ENCODE measurements at regions not wholly inside any gene's neighbourhood (a gene's known extent, or its start where the extent isn't known, plus 50 kb on each side); places are given as distances from the start of the nearest gene placed in this dataset.

- no TSS peak for BruUV-seq (replicated peaks)
- Histone ChIP-seq H3K4me1 (ENCODE audit: insufficient read depth, low read length) (no peaks in the 10 kb centered on the region), H3K4me3 (ENCODE audit: low read length) (no peak overlapping the region), H3K27ac (ENCODE audit: low read length) (no peak overlapping the region), H3K4me2 (ENCODE audit: low read length) (no peak overlapping the region), H3K9me3 (ENCODE audit: low read length) (no peaks in the 10 kb centered on the region), H3K27me3 (ENCODE audit: low read length) (no peaks in the 10 kb centered on the region), H3F3A (ENCODE audit: low read length, unreplicated experiment) (no peaks in the 10 kb centered on the region), H3K9ac (ENCODE audit: low read length) (no peak overlapping the region), H3K9me2 (replicated peaks; ENCODE audit: low read length) (no peaks in the 10 kb centered on the region), H3K79me2 (ENCODE audit: low read length) (no peaks in the 10 kb centered on the region), H4K20me1 (ENCODE audit: low read length) (no peaks in the 10 kb centered on the region), H3K36me3 (ENCODE audit: low read depth, low read length) (no peaks in the 10 kb centered on the region), H2AFZ (ENCODE audit: low read length) (no peak overlapping the region)
- TF ChIP-seq EZH2phosphoT487 (IDR thresholded peaks at IDR 0.05; ENCODE audit: borderline replicate concordance, low read length), result no peak
- no peak for TF ChIP-seq EZH2 (IDR thresholded peaks at IDR 0.05; ENCODE audit: low read length, unreplicated experiment)
- no peak for TF ChIP-seq CTCF (conservative IDR thresholded peaks at IDR 0.05; ENCODE audit: low read depth, low read length)
- no peak for ATAC-seq
- DNase-seq, result no peak
- ChIA-PET CTCF (no interaction called here), POLR2A (ENCODE audit: unreplicated experiment) (no interaction called here)
- intact Hi-C loops (cut with micrococcal nuclease), result no loop called here
Measured at GRCh38 chr5:23146183-23146582, 293.0 kb upstream of the CDH12 start.

GRCh38 chr5:23139338-23140171 is 286.4 kb upstream of the CDH12 start:
- Histone ChIP-seq H4K20me1 (ENCODE audit: low read length) (no peaks in the 10 kb centered on the region), H3K4me2 (ENCODE audit: low read length) (no peak overlapping the region), H3K9ac (ENCODE audit: low read length) (no peak overlapping the region), H3K79me2 (ENCODE audit: low read length) (no peaks in the 10 kb centered on the region), H3K4me1 (ENCODE audit: insufficient read depth, low read length) (no peaks in the 10 kb centered on the region), H2AFZ (ENCODE audit: low read length) (no peak overlapping the region), H3K4me3 (ENCODE audit: low read length) (no peak overlapping the region), H3F3A (ENCODE audit: low read length, unreplicated experiment) (no peaks in the 10 kb centered on the region), H3K27ac (ENCODE audit: low read length) (no peak overlapping the region), H3K9me3 (ENCODE audit: low read length) (no peaks in the 10 kb centered on the region), H3K9me2 (replicated peaks; ENCODE audit: low read length) (no peaks in the 10 kb centered on the region), H3K36me3 (ENCODE audit: low read depth, low read length) (no peaks in the 10 kb centered on the region), H3K27me3 (ENCODE audit: low read length) (no peaks in the 10 kb centered on the region)
- TF ChIP-seq EZH2phosphoT487 (IDR thresholded peaks at IDR 0.05; ENCODE audit: borderline replicate concordance, low read length) (no peak), CTCF (conservative IDR thresholded peaks at IDR 0.05; ENCODE audit: low read depth, low read length) (peak; percentile 71), EZH2 (IDR thresholded peaks at IDR 0.05; ENCODE audit: low read length, unreplicated experiment) (no peak)
- peak; percentile 56 for DNase-seq
- no TSS peak for BruUV-seq (replicated peaks)
- CTCF ChIA-PET, result no interaction called here
- intact Hi-C loops (cut with micrococcal nuclease), result loop anchor here (1.0 to 10.0 kb wide), 2 partner anchors 250 to 1325 kb away; no protein-coding TSS in a partner anchor
- ATAC-seq, result 0 out of 2 replicates have a peak, but pooled peaks have one; percentile 35
- POLR2A ChIA-PET (ENCODE audit: unreplicated experiment), result no interaction called here

GRCh38 chr5:23136958-23137357 is 283.8 kb upstream of the CDH12 start:
- no peak overlapping the region for H3K4me3 ChIP-seq (ENCODE audit: low read length)
- ATAC-seq (no peak), DNase-seq (no peak)
- BruUV-seq (replicated peaks), result no TSS peak
- no peak for TF ChIP-seq EZH2 (IDR thresholded peaks at IDR 0.05; ENCODE audit: low read length, unreplicated experiment)
- TF ChIP-seq EZH2phosphoT487 (IDR thresholded peaks at IDR 0.05; ENCODE audit: borderline replicate concordance, low read length), result no peak
- TF ChIP-seq CTCF (conservative IDR thresholded peaks at IDR 0.05; ENCODE audit: low read depth, low read length), result no peak
- no peaks in the 10 kb centered on the region for H3K9me2 ChIP-seq (replicated peaks; ENCODE audit: low read length)
- H3K4me2 ChIP-seq (ENCODE audit: low read length), result no peak overlapping the region
- no peaks in the 10 kb centered on the region for H3K4me1 ChIP-seq (ENCODE audit: insufficient read depth, low read length)
- CTCF ChIA-PET, result no interaction called here
- H3K27me3 ChIP-seq (ENCODE audit: low read length), result no peaks in the 10 kb centered on the region
- no peaks in the 10 kb centered on the region for H3K36me3 ChIP-seq (ENCODE audit: low read depth, low read length)
- no peaks in the 10 kb centered on the region for H4K20me1 ChIP-seq (ENCODE audit: low read length)
- intact Hi-C loops (cut with micrococcal nuclease), result loop anchor here (10.0 kb wide), 1 partner anchor 1322 kb away; no protein-coding TSS in a partner anchor
- no peak overlapping the region for H3K27ac ChIP-seq (ENCODE audit: low read length)
- H3F3A ChIP-seq (ENCODE audit: low read length, unreplicated experiment), result no peaks in the 10 kb centered on the region
- no peaks in the 10 kb centered on the region for H3K79me2 ChIP-seq (ENCODE audit: low read length)
- no peaks in the 10 kb centered on the region for H3K9me3 ChIP-seq (ENCODE audit: low read length)
- H2AFZ ChIP-seq (ENCODE audit: low read length), result no peak overlapping the region
- POLR2A ChIA-PET (ENCODE audit: unreplicated experiment), result no interaction called here
- H3K9ac ChIP-seq (ENCODE audit: low read length), result no peak overlapping the region

All from PC-3 (cell line).